NCI-H2029 treated with DMSO at 0.1 percent for 48 hours (cell line): ENCODE measurements at regions not wholly inside any gene's neighbourhood (a gene's known extent, or its start where the extent isn't known, plus 50 kb on each side); places are given as distances from the start of the nearest gene placed in this dataset.
A peak's percentile ranks its signal among the peaks of the same experiment; 100 is the strongest.
"Not testable (repeated sequence)": the region's sequence is repeated elsewhere in the genome, so short reads cannot be mapped to it uniquely, and the experiment has no call there.

Experiments
- DNase-seq: peaks from one replicate; lab custom pipeline; 2025; lab: John Stamatoyannopoulos, UW

- DNase-seq, result not testable (repeated sequence)
Observed at GRCh38 chr3:125822175-125822574, 146.8 kb upstream of the ROPN1B start.

GRCh38 chr3:125831005-125831750 is 137.8 kb upstream of the ROPN1B start:
- DNase-seq, result not testable (repeated sequence)

- DNase-seq, result not testable (repeated sequence)
Observed at GRCh38 chr3:125835562-125835961, 133.4 kb upstream of the ROPN1B start.

- DNase-seq, result not testable (repeated sequence)
Observed at GRCh38 chr3:125836011-125836551, 132.9 kb upstream of the ROPN1B start.

GRCh38 chr3:125836786-125837185 is 132.2 kb upstream of the ROPN1B start:
- DNase-seq, result not testable (repeated sequence)

GRCh38 chr3:125838857-125839256 is 130.1 kb upstream of the ROPN1B start:
- not testable (repeated sequence) for DNase-seq

GRCh38 chr3:125840465-125840864 is 128.5 kb upstream of the ROPN1B start:
- DNase-seq, result not testable (repeated sequence)

- not testable (repeated sequence) for DNase-seq
Observed at GRCh38 chr3:125847966-125848365, 121.0 kb upstream of the ROPN1B start.

GRCh38 chr3:125855006-125855405 is 114.0 kb upstream of the ROPN1B start:
- DNase-seq, result not testable (repeated sequence)

GRCh38 chr3:125860547-125860946 is 108.4 kb upstream of the ROPN1B start:
- not testable (repeated sequence) for DNase-seq

- not testable (repeated sequence) for DNase-seq
Observed at GRCh38 chr3:125862841-125863254, 106.1 kb upstream of the ROPN1B start.

GRCh38 chr3:125864532-125864931 is 104.4 kb upstream of the ROPN1B start:
- not testable (repeated sequence) for DNase-seq

- peak; percentile 85 for DNase-seq
Observed at GRCh38 chr3:125886006-125886405, 83.0 kb upstream of the ROPN1B start.

GRCh38 chr3:125899181-125899580 is 69.8 kb upstream of the ROPN1B start:
- not testable (repeated sequence) for DNase-seq

- DNase-seq, result not testable (repeated sequence)
Observed at GRCh38 chr3:125901473-125901872, 67.5 kb upstream of the ROPN1B start.

GRCh38 chr3:125903780-125904455 is 65.1 kb upstream of the ROPN1B start:
- DNase-seq, result not testable (repeated sequence)

GRCh38 chr3:125907279-125907678 is 61.7 kb upstream of the ROPN1B start:
- DNase-seq, result peak; percentile 36

- DNase-seq, result not testable (repeated sequence)
Observed at GRCh38 chr3:125910851-125911250, 58.1 kb upstream of the ROPN1B start.

- DNase-seq, result not testable (repeated sequence)
Observed at GRCh38 chr3:125914608-125915436, 54.2 kb upstream of the ROPN1B start.

- not testable (repeated sequence) for DNase-seq
Observed at GRCh38 chr3:125915437-125915787, 53.6 kb upstream of the ROPN1B start.

- peak; percentile 95 for DNase-seq
Observed at GRCh38 chr3:125915792-125916375, 53.1 kb upstream of the ROPN1B start.
